Stimulated activated effector memory CD8-positive, alpha-beta T cell treated with anti-CD3 and anti-CD28 coated beads, Interleukin-12 subunit alpha, Interleukin-12 subunit beta, amount 100 ng/mL, for 72 hours (primary cell): ENCODE measurements at regions not wholly inside any gene's neighbourhood (a gene's known extent, or its start where the extent isn't known, plus 50 kb on each side); places are given as distances from the start of the nearest gene placed in this dataset.
"Not testable (repeated sequence)": the region's sequence is repeated elsewhere in the genome, so short reads cannot be mapped to it uniquely, and the experiment has no call there.

ENCODE experiments used
- ATAC-seq: fragments of 150-1000 bp; cut with Tn5 transposase; 2 replicates; pipeline ENCODE4 v1.10.0; 2021
- DNase-seq, 2 donors: peaks; one replicate each; pipeline ENCODE4 v3.0.0; 2021 to 2022; ENCODE audit warnings: low spot score in 2 of 2
- H3K27ac Mint-ChIP-seq: one replicate; pipeline ENCODE4 v1.8.0; 2022; ENCODE audit warnings: mild to moderate bottlenecking, mixed read lengths
- H3K36me3 Mint-ChIP-seq: one replicate; pipeline ENCODE4 v1.8.0; 2022; ENCODE audit warnings: mild to moderate bottlenecking, mixed read lengths
- H3K4me1 Mint-ChIP-seq: one replicate; pipeline ENCODE4 v1.8.0; 2022; ENCODE audit warnings: mixed read lengths
- H3K4me3 Mint-ChIP-seq: one replicate; pipeline ENCODE4 v1.8.0; 2022; ENCODE audit warnings: mild to moderate bottlenecking, mixed read lengths
- H3K9me3 Mint-ChIP-seq: one replicate; pipeline ENCODE4 v1.8.0; 2022; ENCODE audit warnings: mixed read lengths

GRCh38 chr3:14266361-14266760 is 87.7 kb downstream of the LSM3 start:
- DNase-seq (no peak), ATAC-seq (no peak)
- Mint-ChIP-seq H3K9me3 (no peaks in the 10 kb centered on the region), H3K27ac (no peak overlapping the region), H3K36me3 (no peaks in the 10 kb centered on the region), H3K4me1 (peaks cover 6% of the 10 kb centered on the region), H3K4me3 (no peak overlapping the region)

- ATAC-seq, result no peak
- no peaks in the 10 kb centered on the region for H3K36me3 Mint-ChIP-seq
- H3K9me3 Mint-ChIP-seq, result no peaks in the 10 kb centered on the region
- DNase-seq, result no peak
- H3K4me1 Mint-ChIP-seq, result peaks cover 6% of the 10 kb centered on the region
- no peak overlapping the region for H3K27ac Mint-ChIP-seq
- H3K4me3 Mint-ChIP-seq, result no peak overlapping the region
These were observed 89.4 kb downstream of the LSM3 start for GRCh38 chr3:14267976-14268375.

GRCh38 chr3:14268897-14269296 is 90.3 kb downstream of the LSM3 start:
- Mint-ChIP-seq H3K36me3 (no peaks in the 10 kb centered on the region), H3K4me1 (peaks cover 6% of the 10 kb centered on the region), H3K4me3 (no peak overlapping the region), H3K27ac (no peak overlapping the region), H3K9me3 (no peaks in the 10 kb centered on the region)
- ATAC-seq, result no peak
- no peak for DNase-seq

- H3K4me3 Mint-ChIP-seq, result not testable (repeated sequence)
These were observed 93.7 kb downstream of the LSM3 start for GRCh38 chr3:14272041-14272958.

GRCh38 chr3:14272959-14273560 is 94.4 kb downstream of the LSM3 start:
- H3K4me3 Mint-ChIP-seq, H3K4me1 Mint-ChIP-seq, H3K27ac Mint-ChIP-seq: not testable (repeated sequence)

More at GRCh38 chr3:14272041-14272958, 93.7 kb downstream of the LSM3 start:
- H3K4me1 Mint-ChIP-seq, ATAC-seq, H3K27ac Mint-ChIP-seq, H3K9me3 Mint-ChIP-seq, DNase-seq, H3K36me3 Mint-ChIP-seq: not testable (repeated sequence)

GRCh38 chr3:14273901-14274611 is 95.4 kb downstream of the LSM3 start:
- Mint-ChIP-seq H3K4me1 (no peaks in the 10 kb centered on the region), H3K9me3 (no peaks in the 10 kb centered on the region), H3K36me3 (no peaks in the 10 kb centered on the region), H3K4me3 (no peak overlapping the region), H3K27ac (no peak overlapping the region)
- no peak for DNase-seq
- peak; percentile 44 for ATAC-seq

More at GRCh38 chr3:14272959-14273560, 94.4 kb downstream of the LSM3 start:
- DNase-seq, H3K9me3 Mint-ChIP-seq, H3K36me3 Mint-ChIP-seq, ATAC-seq: not testable (repeated sequence)

- Mint-ChIP-seq H3K27ac (no peak overlapping the region), H3K9me3 (no peaks in the 10 kb centered on the region), H3K4me1 (no peaks in the 10 kb centered on the region), H3K36me3 (no peaks in the 10 kb centered on the region), H3K4me3 (no peak overlapping the region)
- DNase-seq, result no peak
- ATAC-seq, result no peak
These were observed 96.0 kb downstream of the LSM3 start for GRCh38 chr3:14274612-14274936.

GRCh38 chr3:14274999-14275961 is 96.7 kb downstream of the LSM3 start:
- no peak for ATAC-seq
- Mint-ChIP-seq H3K4me3 (no peak overlapping the region), H3K36me3 (no peaks in the 10 kb centered on the region), H3K4me1 (no peaks in the 10 kb centered on the region), H3K27ac (no peak overlapping the region), H3K9me3 (no peaks in the 10 kb centered on the region)
- DNase-seq, result no peak

DNA sequence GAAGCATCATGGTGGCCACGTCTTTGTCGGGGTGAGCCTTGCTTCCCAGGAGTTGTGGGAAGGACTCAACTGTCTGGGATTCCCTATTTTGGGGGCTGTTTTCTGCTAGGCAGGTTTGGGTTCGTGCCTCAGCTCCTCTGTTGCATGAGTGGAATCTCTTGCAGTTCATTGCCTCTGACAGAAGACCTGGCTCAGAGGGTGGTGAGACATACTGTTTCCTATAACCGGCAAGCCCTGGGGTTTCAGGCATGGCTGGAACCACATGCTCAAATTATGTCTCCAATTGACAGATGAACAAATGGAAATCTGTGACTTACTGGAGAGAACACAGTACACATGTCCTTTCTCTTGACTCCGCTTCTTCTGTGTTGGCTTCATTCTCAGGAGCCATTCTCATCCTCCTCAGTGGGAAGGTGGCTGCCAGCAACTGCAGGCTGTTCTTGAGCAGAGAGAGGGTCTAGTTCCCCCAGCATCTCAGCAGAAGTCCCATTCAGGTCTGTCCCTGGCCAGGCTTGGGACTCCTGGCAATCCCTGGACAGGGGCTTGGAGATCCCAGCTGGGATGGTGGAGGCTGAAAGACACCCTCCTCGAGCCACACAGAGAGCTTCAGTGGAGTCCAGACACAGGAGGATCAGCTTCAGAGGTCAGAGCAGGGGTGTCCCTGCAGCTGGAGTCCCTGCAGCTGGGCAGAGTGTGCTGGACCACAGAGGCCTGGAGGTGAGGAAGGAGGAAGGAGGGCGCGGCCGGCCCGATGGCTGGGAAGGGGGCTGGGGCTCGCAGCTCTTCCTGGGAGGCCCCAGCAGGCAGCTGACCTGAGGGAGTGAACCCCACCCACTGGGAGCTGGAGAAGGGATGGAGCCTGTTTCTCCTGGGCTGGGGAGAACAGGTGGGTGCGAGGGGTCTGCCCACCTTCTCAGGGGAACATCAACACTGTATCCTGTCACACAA is 97.6 kb downstream of the LSM3 start:
- Mint-ChIP-seq H3K36me3 (no peaks in the 10 kb centered on the region), H3K4me1 (no peaks in the 10 kb centered on the region)

DNA sequence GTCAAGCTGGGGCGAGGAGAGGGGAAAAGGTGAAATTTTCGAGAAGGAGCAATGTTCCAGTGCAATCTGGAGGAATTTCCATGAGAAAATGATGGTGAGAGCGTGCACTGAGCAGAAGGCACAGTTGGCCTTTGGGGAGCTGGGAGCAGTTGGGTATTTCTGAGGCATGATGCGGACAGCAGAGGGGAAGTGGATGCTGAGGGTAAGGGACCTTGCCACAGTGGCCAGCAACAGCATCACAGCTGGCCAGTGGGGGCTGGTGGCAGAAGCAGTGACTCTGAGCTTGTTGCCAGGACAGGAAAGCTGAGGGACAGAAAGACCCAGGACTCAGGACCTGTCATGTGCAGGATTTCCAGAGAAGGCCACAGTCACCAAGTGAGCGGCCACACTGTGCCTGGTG is 98.9 kb downstream of the LSM3 start:
- Mint-ChIP-seq H3K36me3 (no peaks in the 10 kb centered on the region), H3K4me1 (no peaks in the 10 kb centered on the region), H3K4me3 (no peak overlapping the region), H3K27ac (peak overlapping the region; percentile 12), H3K9me3 (no peaks in the 10 kb centered on the region)
- ATAC-seq (no peak), DNase-seq (no peak)

More for the DNA sequence above, 97.6 kb downstream of the LSM3 start:
- Mint-ChIP-seq H3K27ac (no peak overlapping the region), H3K4me3 (no peak overlapping the region), H3K9me3 (no peaks in the 10 kb centered on the region)
- no peak for DNase-seq
- ATAC-seq, result no peak

- DNase-seq (no peak), ATAC-seq (no peak)
- H3K4me3 Mint-ChIP-seq, result no peak overlapping the region
- H3K9me3 Mint-ChIP-seq, result no peaks in the 10 kb centered on the region
- no peak overlapping the region for H3K27ac Mint-ChIP-seq
- no peaks in the 10 kb centered on the region for H3K4me1 Mint-ChIP-seq
- no peaks in the 10 kb centered on the region for H3K36me3 Mint-ChIP-seq
These were observed 99.7 kb downstream of the LSM3 start for GRCh38 chr3:14278265-14278798.

GRCh38 chr3:14278799-14279625 is 100.4 kb downstream of the LSM3 start:
- H3K4me1 Mint-ChIP-seq, result no peaks in the 10 kb centered on the region
- DNase-seq, result no peak
- no peak for ATAC-seq
- no peak overlapping the region for H3K27ac Mint-ChIP-seq
- no peaks in the 10 kb centered on the region for H3K36me3 Mint-ChIP-seq
- no peaks in the 10 kb centered on the region for H3K9me3 Mint-ChIP-seq
- no peak overlapping the region for H3K4me3 Mint-ChIP-seq

GRCh38 chr3:14279626-14280061 is 101.0 kb downstream of the LSM3 start:
- no peak for DNase-seq
- no peak overlapping the region for H3K27ac Mint-ChIP-seq
- H3K36me3 Mint-ChIP-seq, result no peaks in the 10 kb centered on the region
- no peak overlapping the region for H3K4me3 Mint-ChIP-seq
- H3K4me1 Mint-ChIP-seq, result no peaks in the 10 kb centered on the region
- no peaks in the 10 kb centered on the region for H3K9me3 Mint-ChIP-seq
- ATAC-seq, result no peak
